SHP77 (cell line): ENCODE measurements at regions not wholly inside any gene's neighbourhood (a gene's known extent, or its start where the extent isn't known, plus 50 kb on each side); places are given as distances from the start of the nearest gene placed in this dataset.

Experiments
- DNase-seq, 2 experiments: peaks; one replicate each; lab custom pipeline; 2025; lab: John Stamatoyannopoulos, UW

DNA sequence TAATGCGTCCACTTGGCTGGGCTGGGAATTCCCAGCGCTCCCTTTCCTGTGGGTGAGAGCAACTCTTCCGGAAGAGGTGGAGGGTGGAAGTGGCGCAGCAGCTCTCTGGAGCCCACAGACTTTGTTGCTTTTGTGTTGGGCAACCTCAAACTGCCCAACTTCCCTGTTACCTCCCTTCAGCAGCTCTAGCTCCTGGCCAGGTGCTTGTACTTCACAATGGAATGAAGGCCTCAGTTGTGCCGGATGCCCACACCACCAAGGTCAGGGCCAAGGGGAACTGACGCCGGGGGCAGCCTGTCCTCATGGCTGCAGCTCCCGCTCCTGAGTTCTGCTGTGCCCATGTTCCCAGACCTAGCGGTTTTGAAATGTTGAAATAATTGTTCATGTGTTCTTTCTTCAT, 322.9 kb downstream of the GALR1 start:
- no peak for DNase-seq

- no peak for DNase-seq
Measured at GRCh38 chr18:77573571-77573970, 323.9 kb downstream of the GALR1 start.

DNA sequence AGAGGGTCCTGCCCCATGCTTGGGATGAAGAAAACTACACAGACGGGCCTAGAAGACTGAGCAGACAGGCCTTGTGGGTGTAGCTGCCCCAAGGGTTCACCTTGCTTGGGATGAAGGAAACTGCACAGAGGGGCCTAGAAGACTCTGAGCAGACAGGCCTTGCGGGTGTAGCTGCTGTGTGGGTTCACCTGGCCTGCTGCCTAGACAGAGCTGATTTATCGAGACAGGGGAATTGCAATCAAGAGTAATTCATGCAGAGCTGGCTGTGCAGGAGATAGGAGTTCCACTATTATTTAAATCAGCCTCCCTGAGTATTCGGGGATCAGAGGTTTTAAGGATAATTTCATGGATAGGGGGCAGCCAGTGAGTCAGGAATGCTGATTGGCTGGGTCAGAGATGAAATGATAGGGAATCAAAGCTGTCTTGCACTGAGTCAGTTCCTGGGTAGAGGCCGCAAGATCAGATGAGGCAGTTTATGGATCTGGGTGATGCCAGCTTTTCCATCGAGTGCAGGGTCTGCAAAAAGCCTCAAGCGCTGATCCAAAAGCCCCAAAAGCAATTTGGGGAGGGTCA, 341.4 kb downstream of the GALR1 start:
- DNase-seq = no peak

DNA sequence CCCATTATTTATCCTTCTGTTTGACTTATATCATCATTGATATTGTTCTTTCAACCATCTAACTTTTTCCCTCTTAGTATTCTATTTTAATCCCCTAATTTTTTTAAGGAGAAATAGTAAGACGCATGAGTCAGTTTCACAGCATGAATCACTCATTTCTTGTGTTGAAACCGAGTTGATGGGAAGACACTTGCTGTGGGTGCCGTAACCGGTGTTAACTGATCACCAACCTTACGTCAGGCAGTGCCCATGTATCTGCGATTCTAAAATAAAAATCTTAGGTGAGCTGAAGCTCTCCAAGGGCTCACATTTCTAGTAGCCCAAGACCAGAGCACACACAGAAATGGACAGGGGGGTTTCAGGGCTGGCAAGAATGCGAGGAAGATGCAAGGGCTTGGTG, 348.1 kb downstream of the GALR1 start:
- no peak for DNase-seq

DNA sequence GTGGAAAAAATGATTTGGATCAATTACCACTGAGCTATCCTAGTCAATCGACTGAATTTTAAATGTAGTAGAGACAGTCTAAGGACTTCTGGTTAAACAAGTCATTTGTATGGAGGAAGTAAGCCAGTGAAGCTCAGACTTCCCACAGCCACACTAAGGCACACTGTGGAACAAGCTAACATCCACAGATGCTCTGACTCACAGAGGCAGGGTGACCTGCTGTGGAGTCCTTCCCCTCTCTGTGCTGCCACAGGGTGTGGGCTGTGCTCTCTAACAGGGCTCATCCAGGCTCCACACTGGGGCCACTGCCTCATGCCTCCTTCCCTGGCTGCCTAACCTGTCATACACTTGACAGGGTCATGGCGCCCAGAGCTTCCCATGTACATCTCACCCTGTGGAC, 351.0 kb downstream of the GALR1 start:
- no peak for DNase-seq

DNA sequence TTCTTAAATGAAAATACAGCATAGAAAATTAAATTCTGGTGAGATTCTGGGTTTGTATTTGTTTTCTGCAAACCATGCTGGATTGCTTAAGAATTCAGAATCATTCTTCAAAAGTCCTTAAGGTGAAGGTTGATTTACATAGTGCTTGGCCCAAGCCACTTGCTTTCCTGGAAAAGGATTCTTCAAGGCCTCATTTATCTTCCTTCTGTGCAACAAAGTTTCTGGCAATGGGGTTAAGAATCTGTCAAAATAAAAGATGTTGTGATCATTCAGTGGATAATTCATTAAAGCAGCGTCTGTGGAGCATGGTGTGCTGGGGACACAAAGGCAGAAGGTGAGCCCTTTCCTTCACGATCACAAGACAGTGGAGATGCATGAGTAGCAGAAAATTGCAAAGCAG, 351.9 kb downstream of the GALR1 start:
- no peak for DNase-seq

- DNase-seq = no peak
Measured at GRCh38 chr18:77607087-77607486, 357.4 kb downstream of the GALR1 start.

- DNase-seq = no peak
Measured at GRCh38 chr18:77608807-77609206, 359.2 kb downstream of the GALR1 start.

DNA sequence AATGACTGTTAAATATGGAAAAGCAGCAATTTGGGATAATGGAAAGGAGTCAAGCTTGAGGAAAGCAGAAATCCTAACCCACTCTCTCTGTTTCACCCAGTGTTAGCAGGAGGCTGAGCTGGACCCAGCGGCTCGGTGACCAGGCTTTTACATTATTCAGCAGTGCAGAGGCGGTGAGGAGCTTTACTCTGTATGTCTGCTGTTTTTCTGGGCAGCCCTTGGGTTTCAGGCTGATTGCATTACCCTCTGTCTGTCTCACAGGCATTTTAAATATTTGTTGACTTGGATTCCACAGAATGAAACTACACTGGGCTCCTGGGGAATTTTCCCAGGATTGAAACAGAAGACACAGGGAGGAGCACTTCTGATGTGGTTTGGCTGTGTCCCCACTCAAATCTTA, 368.0 kb downstream of the GALR1 start:
- no peak for DNase-seq

GRCh38 chr18:77619525-77619924, 369.9 kb downstream of the GALR1 start:
- no peak for DNase-seq

DNA sequence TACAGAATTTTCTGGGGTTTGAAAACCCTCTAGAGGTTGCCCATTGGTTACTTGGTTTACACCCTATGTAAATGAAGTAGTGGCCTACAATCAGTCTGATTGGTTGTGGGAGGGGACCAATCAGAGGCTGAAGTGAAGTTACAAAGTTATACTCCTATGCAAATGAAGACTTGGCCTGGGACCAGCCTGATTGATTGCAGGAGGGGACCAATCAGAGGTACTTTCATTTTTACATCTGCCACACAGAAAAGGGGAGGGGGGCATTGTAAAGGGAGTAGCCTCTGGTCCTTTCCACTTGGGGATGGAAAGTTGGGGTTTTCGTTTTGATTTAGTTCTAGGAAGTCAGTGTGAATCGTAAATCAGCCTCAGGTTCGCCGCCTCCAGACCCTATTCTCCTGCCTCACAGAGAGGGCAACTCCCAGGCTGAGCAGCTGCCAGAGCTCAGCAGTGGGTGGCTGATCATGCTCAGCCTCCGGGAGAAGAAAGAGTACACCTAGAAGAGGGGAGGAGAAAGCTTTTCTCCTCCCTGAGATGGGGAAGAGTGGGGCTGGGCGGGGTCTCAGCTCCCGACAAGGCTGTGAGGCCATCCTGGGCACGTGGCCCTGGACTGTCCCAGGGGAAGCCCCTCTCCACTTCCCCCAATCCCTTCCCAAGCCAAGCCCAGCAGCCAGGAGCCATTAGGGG, 372.5 kb downstream of the GALR1 start:
- no peak for DNase-seq

- DNase-seq = no peak
Measured at GRCh38 chr18:77632758-77633157, 383.1 kb downstream of the GALR1 start.

GRCh38 chr18:77634494-77634893, 384.8 kb downstream of the GALR1 start:
- DNase-seq = no peak

DNA sequence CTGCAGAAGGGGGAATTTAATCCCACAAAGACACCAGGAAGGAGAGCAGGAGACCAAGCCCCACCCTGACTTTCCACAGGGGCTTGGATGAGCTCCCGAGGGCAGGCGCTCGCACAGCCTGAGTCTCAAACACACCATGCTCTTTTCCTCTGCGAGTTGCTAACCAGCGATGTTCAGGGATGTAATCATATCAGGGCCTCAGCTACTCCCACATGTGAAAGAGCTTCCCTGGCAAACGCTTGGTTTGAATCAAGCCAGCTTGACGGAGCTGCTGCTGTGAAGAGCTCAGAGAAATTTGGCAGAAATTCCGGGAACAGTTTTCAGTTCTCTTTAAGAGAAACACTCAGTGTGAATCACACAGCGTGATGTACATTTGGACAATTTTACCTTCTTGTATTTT, 385.8 kb downstream of the GALR1 start:
- DNase-seq = no peak

DNA sequence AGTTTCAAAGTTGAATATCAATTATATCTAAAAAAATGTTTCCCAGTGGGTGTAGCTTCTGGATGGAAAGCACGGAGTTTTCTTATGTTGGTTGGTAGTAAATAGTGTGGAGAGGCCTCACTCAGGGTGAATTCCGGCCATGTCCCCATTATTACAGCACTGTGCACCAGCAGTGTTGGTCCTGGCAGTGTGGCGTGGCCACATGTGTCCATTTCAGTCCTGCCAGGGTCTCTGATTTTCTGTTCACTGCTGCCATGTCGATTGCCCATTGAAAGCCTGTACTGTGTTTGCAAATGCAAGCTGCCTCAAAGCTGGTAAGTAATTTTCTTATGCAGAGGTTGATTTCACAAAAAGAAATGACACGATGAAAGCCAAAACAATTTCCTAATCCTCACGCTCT, 386.2 kb downstream of the GALR1 start:
- no peak for DNase-seq

GRCh38 chr18:77645170-77645872, 395.7 kb downstream of the GALR1 start:
- no peak for DNase-seq

DNA sequence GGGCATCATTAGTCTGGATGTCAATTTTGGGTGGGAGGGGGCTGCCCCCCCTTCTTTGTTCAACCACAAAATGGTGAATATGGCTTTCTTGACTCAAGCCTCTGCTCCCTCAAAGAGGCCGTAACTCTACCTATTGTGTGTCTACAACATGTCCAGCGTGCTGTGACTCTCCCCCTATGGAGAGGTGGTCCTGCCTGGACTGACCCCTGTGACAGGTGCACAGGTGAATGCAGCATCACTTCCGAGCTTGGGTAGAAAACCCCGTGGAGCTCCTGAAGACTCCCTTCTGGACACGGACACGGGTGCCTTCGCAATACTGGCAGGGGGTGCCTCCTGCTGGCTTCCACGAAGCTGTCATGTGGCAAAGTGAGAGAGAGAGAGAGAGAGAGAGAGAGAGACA, 397.8 kb downstream of the GALR1 start:
- no peak for DNase-seq

DNA sequence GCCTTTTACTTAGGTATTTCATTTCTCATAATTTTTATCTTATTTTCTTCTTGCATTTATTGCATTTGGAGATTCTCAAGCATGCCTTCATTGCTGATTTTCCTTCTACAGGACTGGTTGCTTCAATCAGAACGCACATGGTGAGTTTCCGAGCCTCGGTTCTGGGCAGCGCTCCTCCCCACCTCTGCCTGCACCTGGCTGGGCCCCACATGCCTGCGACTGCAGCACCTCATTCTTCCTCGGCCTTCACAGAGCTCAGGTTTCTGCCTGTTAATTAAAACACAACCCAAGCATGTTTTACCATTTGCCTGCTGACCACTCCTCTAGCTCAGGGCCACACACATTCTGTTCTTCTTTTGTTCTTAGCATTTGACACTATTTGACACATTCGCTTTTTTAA, 398.8 kb downstream of the GALR1 start:
- DNase-seq = no peak

- DNase-seq = peak; percentile 61 to 83
Measured at GRCh38 chr18:77650799-77651385, 401.2 kb downstream of the GALR1 start.

- no peak for DNase-seq
Measured at GRCh38 chr18:77651441-77651840, 401.8 kb downstream of the GALR1 start.

- no peak for DNase-seq
Measured at GRCh38 chr18:77653792-77654191, 404.1 kb downstream of the GALR1 start.

DNA sequence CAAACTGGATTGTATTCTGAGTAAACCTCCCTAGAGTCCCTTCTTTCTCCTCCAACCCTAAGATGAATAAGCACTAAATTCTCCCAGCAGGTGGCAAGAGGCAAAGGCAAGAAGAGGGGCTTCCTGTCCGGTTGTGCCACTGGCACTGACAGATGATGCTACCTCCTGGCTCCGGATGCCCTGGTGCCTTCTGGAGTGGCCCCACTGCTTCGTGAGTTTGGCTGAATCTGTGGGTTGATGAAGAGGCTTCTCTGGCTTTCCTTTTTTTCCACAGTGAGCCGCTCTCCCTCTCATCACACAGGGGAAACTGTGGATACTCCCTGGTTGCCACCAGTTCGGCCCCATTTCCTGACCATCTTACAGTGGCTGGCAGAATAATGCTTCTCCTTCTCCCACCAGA, 404.7 kb downstream of the GALR1 start:
- DNase-seq = no peak

DNA sequence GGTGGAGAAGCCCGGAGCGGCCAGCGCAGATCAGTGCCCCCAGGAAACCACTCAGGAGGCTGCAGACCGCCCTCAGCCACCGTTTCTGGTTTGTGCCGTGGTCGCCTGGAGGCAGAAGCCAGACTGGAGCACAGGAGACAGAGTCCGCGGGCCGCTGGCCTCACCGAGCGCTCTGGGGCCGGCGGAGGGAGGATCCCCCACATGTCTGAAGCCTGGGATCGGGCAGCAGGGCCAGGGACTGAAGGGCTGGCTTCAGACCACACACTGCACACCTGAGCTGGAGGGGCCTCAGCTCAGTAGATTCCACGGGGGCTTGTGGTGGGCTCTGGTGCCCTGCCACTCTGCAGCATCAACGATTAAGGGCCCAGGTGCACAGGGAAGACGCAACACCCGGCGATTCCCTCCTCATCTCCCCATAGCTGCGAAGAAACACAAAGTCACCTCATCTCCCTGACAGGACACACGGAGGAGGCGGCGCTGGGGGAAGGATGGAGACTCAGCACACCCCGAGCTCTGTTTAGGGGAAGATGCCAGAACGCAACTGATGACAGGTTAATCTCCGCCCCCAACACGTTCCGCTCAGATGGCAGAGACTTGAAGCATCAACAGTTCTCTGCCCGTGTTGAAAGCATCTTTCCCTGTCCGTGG, 408.1 kb downstream of the GALR1 start:
- DNase-seq = no peak
